ENCODE measurements at regions not wholly inside any gene's neighbourhood (a gene's known extent, or its start where the extent isn't known, plus 50 kb on each side); places are given as distances from the start of the nearest gene placed in this dataset.

- no peak for TF ChIP-seq POLR2A (IDR thresholded peaks at IDR 0.05)
- no peak for TF ChIP-seq CTCF (IDR thresholded peaks at IDR 0.05)
- no peak for TF ChIP-seq POLR2AphosphoS5 (IDR thresholded peaks at IDR 0.05)
These were observed 135.1 kb upstream of the ANKFN1 start for GRCh38 chr17:56018211-56018610.
